NB4 (cell line): ENCODE measurements at regions not wholly inside any gene's neighbourhood (a gene's known extent, or its start where the extent isn't known, plus 50 kb on each side); places are given as distances from the start of the nearest gene placed in this dataset.
A peak's percentile ranks its signal among the peaks of the same experiment; 100 is the strongest.

Source experiments
- CTCF ChIP-seq: IDR thresholded peaks from one replicate; pipeline ENCODE4 v1.5.1; 2012; ENCODE audit warnings: low read depth, low read length
- POLR2A ChIP-seq: IDR thresholded peaks from 2 replicates; pipeline ENCODE4 v1.6.1; 2011; ENCODE audit warnings: mild to moderate bottlenecking; ENCODE audit not compliant: insufficient read length; ENCODE audit errors: extremely low read depth

- TF ChIP-seq CTCF: peak; percentile 14
- no peak for TF ChIP-seq POLR2A
Observed at GRCh38 chr4:42768125-42768748, 111.3 kb upstream of the ATP8A1 start.
